ENCODE measurements at regions not wholly inside any gene's neighbourhood (a gene's known extent, or its start where the extent isn't known, plus 50 kb on each side); places are given as distances from the start of the nearest gene placed in this dataset.

- H3K36me3 ChIP-seq (ENCODE audit: control insufficient read depth in 1 of 2, insufficient read depth in 2 of 2, low read depth in 1 of 2, low read length in 2 of 2) = no peaks in the 10 kb centered on the region
- H3K27me3 ChIP-seq (ENCODE audit: control insufficient read depth in 1 of 2, insufficient read depth in 1 of 2, low read length in 2 of 2) = peaks cover 15 to 37% of the 10 kb centered on the region in 2 experiments
- no peak for DNase-seq
- H3K79me1 ChIP-seq (replicated peaks; ENCODE audit: low read length, poor library complexity, severe bottlenecking) = no peaks in the 10 kb centered on the region
- no peak overlapping the region for H3K4me3 ChIP-seq (ENCODE audit: insufficient read depth in 1 of 2, low read depth in 1 of 2, low read length in 2 of 2)
- H3K18ac ChIP-seq (ENCODE audit: low read depth in 1 of 2, low read length in 2 of 2) = no peak overlapping the region
- H2BK5ac ChIP-seq (ENCODE audit: low read depth, low read length, poor library complexity, severe bottlenecking) = no peak overlapping the region
- H3K4me2 ChIP-seq (ENCODE audit: low read length, poor library complexity, severe bottlenecking) = no peak overlapping the region
- no peak overlapping the region for H4K91ac ChIP-seq (ENCODE audit: low read length)
- H3K23ac ChIP-seq (ENCODE audit: low read length in 2 of 2) = no peak overlapping the region
- no peak overlapping the region for H4K8ac ChIP-seq (ENCODE audit: low read length)
- 14% methylated on average over 1 of the region's 2 CpGs for WGBS
- no peak overlapping the region for H2AK5ac ChIP-seq (ENCODE audit: low read length, severe bottlenecking)
- no peaks in the 10 kb centered on the region for H3K4me1 ChIP-seq (ENCODE audit: control insufficient read depth, insufficient read depth, low read depth, low read length)
- no peak overlapping the region for H3K4ac ChIP-seq (ENCODE audit: low read depth in 1 of 2, low read length in 2 of 2)
- no peak overlapping the region for H3K9ac ChIP-seq (ENCODE audit: low read length)
- H3K14ac ChIP-seq (ENCODE audit: low read length in 2 of 2) = no peak overlapping the region
- H3K9me3 ChIP-seq (ENCODE audit: control insufficient read depth, low read length) = no peaks in the 10 kb centered on the region
- no peak overlapping the region for H2BK12ac ChIP-seq (ENCODE audit: low read length in 2 of 2)
- no peak overlapping the region for H2BK15ac ChIP-seq (ENCODE audit: low read depth, poor library complexity, severe bottlenecking)
- no peak overlapping the region for H2BK120ac ChIP-seq (ENCODE audit: low read depth, low read length)
- H2AFZ ChIP-seq (ENCODE audit: low read depth, low read length) = no peak overlapping the region
- H3K27ac ChIP-seq (ENCODE audit: low read length, poor library complexity, severe bottlenecking) = no peak overlapping the region
Observed at GRCh38 chr9:126080641-126081040, 246.0 kb upstream of the MVB12B start.

GRCh38 chr9:126081746-126082145, 244.9 kb upstream of the MVB12B start:
- no peak overlapping the region for H2AFZ ChIP-seq (ENCODE audit: low read depth, low read length)
- H2BK15ac ChIP-seq (ENCODE audit: low read depth, poor library complexity, severe bottlenecking) = no peak overlapping the region
- H2AK5ac ChIP-seq (ENCODE audit: low read length, severe bottlenecking) = no peak overlapping the region
- H2BK120ac ChIP-seq (ENCODE audit: low read depth, low read length) = no peak overlapping the region
- no peaks in the 10 kb centered on the region for H3K9me3 ChIP-seq (ENCODE audit: control insufficient read depth, low read length)
- H4K8ac ChIP-seq (ENCODE audit: low read length) = no peak overlapping the region
- 51% methylated on average over 3 of the region's 4 CpGs for WGBS
- no peak overlapping the region for H2BK12ac ChIP-seq (ENCODE audit: low read length in 2 of 2)
- no peak overlapping the region for H3K18ac ChIP-seq (ENCODE audit: low read depth in 1 of 2, low read length in 2 of 2)
- no peak overlapping the region for H2BK5ac ChIP-seq (ENCODE audit: low read depth, low read length, poor library complexity, severe bottlenecking)
- H3K4me2 ChIP-seq (ENCODE audit: low read length, poor library complexity, severe bottlenecking) = no peak overlapping the region
- no peak overlapping the region for H3K4ac ChIP-seq (ENCODE audit: low read depth in 1 of 2, low read length in 2 of 2)
- H3K9ac ChIP-seq (ENCODE audit: low read length) = no peak overlapping the region
- H3K27ac ChIP-seq (ENCODE audit: low read length, poor library complexity, severe bottlenecking) = no peak overlapping the region
- peaks cover 23 to 37% of the 10 kb centered on the region in 2 experiments for H3K27me3 ChIP-seq (ENCODE audit: control insufficient read depth in 1 of 2, insufficient read depth in 1 of 2, low read length in 2 of 2)
- no peaks in the 10 kb centered on the region for H3K79me1 ChIP-seq (replicated peaks; ENCODE audit: low read length, poor library complexity, severe bottlenecking)
- no peak overlapping the region for H3K4me3 ChIP-seq (ENCODE audit: insufficient read depth in 1 of 2, low read depth in 1 of 2, low read length in 2 of 2)
- H3K4me1 ChIP-seq (ENCODE audit: control insufficient read depth, insufficient read depth, low read depth, low read length) = no peaks in the 10 kb centered on the region
- H3K23ac ChIP-seq (ENCODE audit: low read length in 2 of 2) = no peak overlapping the region
- H4K91ac ChIP-seq (ENCODE audit: low read length) = no peak overlapping the region
- no peaks in the 10 kb centered on the region for H3K36me3 ChIP-seq (ENCODE audit: control insufficient read depth in 1 of 2, insufficient read depth in 2 of 2, low read depth in 1 of 2, low read length in 2 of 2)
- no peak for DNase-seq
- H3K14ac ChIP-seq (ENCODE audit: low read length in 2 of 2) = no peak overlapping the region

GRCh38 chr9:126084008-126084407, 242.6 kb upstream of the MVB12B start:
- Histone ChIP-seq H3K36me3 (ENCODE audit: control insufficient read depth in 1 of 2, insufficient read depth in 2 of 2, low read depth in 1 of 2, low read length in 2 of 2) (no peaks in the 10 kb centered on the region), H2BK5ac (ENCODE audit: low read depth, low read length, poor library complexity, severe bottlenecking) (no peak overlapping the region), H4K8ac (ENCODE audit: low read length) (no peak overlapping the region), H3K4me1 (ENCODE audit: control insufficient read depth, insufficient read depth, low read depth, low read length) (no peaks in the 10 kb centered on the region), H3K23ac (ENCODE audit: low read length in 2 of 2) (no peak overlapping the region), H3K14ac (ENCODE audit: low read length in 2 of 2) (no peak overlapping the region), H3K27me3 (ENCODE audit: control insufficient read depth in 1 of 2, insufficient read depth in 1 of 2, low read length in 2 of 2) (peaks cover 23 to 44% of the 10 kb centered on the region in 2 experiments), H3K4ac (ENCODE audit: low read depth in 1 of 2, low read length in 2 of 2) (no peak overlapping the region), H2AFZ (ENCODE audit: low read depth, low read length) (no peak overlapping the region), H2BK15ac (ENCODE audit: low read depth, poor library complexity, severe bottlenecking) (no peak overlapping the region), H3K9ac (ENCODE audit: low read length) (no peak overlapping the region), H3K4me2 (ENCODE audit: low read length, poor library complexity, severe bottlenecking) (no peak overlapping the region), H3K79me1 (replicated peaks; ENCODE audit: low read length, poor library complexity, severe bottlenecking) (no peaks in the 10 kb centered on the region), H4K91ac (ENCODE audit: low read length) (no peak overlapping the region), H3K18ac (ENCODE audit: low read depth in 1 of 2, low read length in 2 of 2) (no peak overlapping the region), H2BK12ac (ENCODE audit: low read length in 2 of 2) (no peak overlapping the region), H3K4me3 (ENCODE audit: insufficient read depth in 1 of 2, low read depth in 1 of 2, low read length in 2 of 2) (no peak overlapping the region), H2AK5ac (ENCODE audit: low read length, severe bottlenecking) (no peak overlapping the region), H2BK120ac (ENCODE audit: low read depth, low read length) (no peak overlapping the region), H3K27ac (ENCODE audit: low read length, poor library complexity, severe bottlenecking) (no peak overlapping the region), H3K9me3 (ENCODE audit: control insufficient read depth, low read length) (no peaks in the 10 kb centered on the region)
- WGBS = 70% methylated on average over 4 of the region's 4 CpGs
- DNase-seq = no peak

- H2BK120ac ChIP-seq (ENCODE audit: low read depth, low read length) = no peak overlapping the region
- H3K36me3 ChIP-seq (ENCODE audit: control insufficient read depth in 1 of 2, insufficient read depth in 2 of 2, low read depth in 1 of 2, low read length in 2 of 2) = no peaks in the 10 kb centered on the region
- H3K4me1 ChIP-seq (ENCODE audit: control insufficient read depth, insufficient read depth, low read depth, low read length) = no peaks in the 10 kb centered on the region
- H3K9me3 ChIP-seq (ENCODE audit: control insufficient read depth, low read length) = no peaks in the 10 kb centered on the region
- H3K4ac ChIP-seq (ENCODE audit: low read depth in 1 of 2, low read length in 2 of 2) = no peak overlapping the region
- no peak overlapping the region for H2BK5ac ChIP-seq (ENCODE audit: low read depth, low read length, poor library complexity, severe bottlenecking)
- no peak overlapping the region for H3K23ac ChIP-seq (ENCODE audit: low read length in 2 of 2)
- H2BK12ac ChIP-seq (ENCODE audit: low read length in 2 of 2) = no peak overlapping the region
- no peak overlapping the region for H2AK5ac ChIP-seq (ENCODE audit: low read length, severe bottlenecking)
- H3K27ac ChIP-seq (ENCODE audit: low read length, poor library complexity, severe bottlenecking) = no peak overlapping the region
- no peaks in the 10 kb centered on the region for H3K79me1 ChIP-seq (replicated peaks; ENCODE audit: low read length, poor library complexity, severe bottlenecking)
- H4K91ac ChIP-seq (ENCODE audit: low read length) = no peak overlapping the region
- WGBS = 77% methylated on average over 7 of the region's 8 CpGs
- no peak overlapping the region for H3K9ac ChIP-seq (ENCODE audit: low read length)
- DNase-seq = no peak
- no peak overlapping the region for H3K14ac ChIP-seq (ENCODE audit: low read length in 2 of 2)
- H3K18ac ChIP-seq (ENCODE audit: low read depth in 1 of 2, low read length in 2 of 2) = no peak overlapping the region
- H2AFZ ChIP-seq (ENCODE audit: low read depth, low read length) = no peak overlapping the region
- H3K27me3 ChIP-seq (ENCODE audit: control insufficient read depth in 1 of 2, insufficient read depth in 1 of 2, low read length in 2 of 2) = peaks cover 23 to 44% of the 10 kb centered on the region in 2 experiments
- no peak overlapping the region for H3K4me2 ChIP-seq (ENCODE audit: low read length, poor library complexity, severe bottlenecking)
- H4K8ac ChIP-seq (ENCODE audit: low read length) = no peak overlapping the region
- no peak overlapping the region for H2BK15ac ChIP-seq (ENCODE audit: low read depth, poor library complexity, severe bottlenecking)
- no peak overlapping the region for H3K4me3 ChIP-seq (ENCODE audit: insufficient read depth in 1 of 2, low read depth in 1 of 2, low read length in 2 of 2)
Observed at GRCh38 chr9:126084696-126085095, 241.9 kb upstream of the MVB12B start.

Data from mesenchymal stem cell (in vitro differentiated cells and primary cell).